T47D (cell line): ENCODE measurements at regions not wholly inside any gene's neighbourhood (a gene's known extent, or its start where the extent isn't known, plus 50 kb on each side); places are given as distances from the start of the nearest gene placed in this dataset.

Experiments used
- DNase-seq, 2 experiments: peaks; one replicate each; pipeline versions ENCODE4 v3.0.0 to v3.0.0-alpha.2; 2011 to 2012; ENCODE audit warnings: low read depth in 1 of 2, low spot score in 1 of 2
- JUND ChIP-seq: IDR thresholded peaks from 2 replicates; pipeline ENCODE4 v1.6.1; 2012; ENCODE audit warnings: low read depth
- in situ Hi-C: cut with HindIII; loops from 2 replicates; pipeline ENCODE4 v1.10.0; 2016; ENCODE audit warnings: low sequenced_read_pairs, low pct_unique_long_range_greater_than_20kb

DNA sequence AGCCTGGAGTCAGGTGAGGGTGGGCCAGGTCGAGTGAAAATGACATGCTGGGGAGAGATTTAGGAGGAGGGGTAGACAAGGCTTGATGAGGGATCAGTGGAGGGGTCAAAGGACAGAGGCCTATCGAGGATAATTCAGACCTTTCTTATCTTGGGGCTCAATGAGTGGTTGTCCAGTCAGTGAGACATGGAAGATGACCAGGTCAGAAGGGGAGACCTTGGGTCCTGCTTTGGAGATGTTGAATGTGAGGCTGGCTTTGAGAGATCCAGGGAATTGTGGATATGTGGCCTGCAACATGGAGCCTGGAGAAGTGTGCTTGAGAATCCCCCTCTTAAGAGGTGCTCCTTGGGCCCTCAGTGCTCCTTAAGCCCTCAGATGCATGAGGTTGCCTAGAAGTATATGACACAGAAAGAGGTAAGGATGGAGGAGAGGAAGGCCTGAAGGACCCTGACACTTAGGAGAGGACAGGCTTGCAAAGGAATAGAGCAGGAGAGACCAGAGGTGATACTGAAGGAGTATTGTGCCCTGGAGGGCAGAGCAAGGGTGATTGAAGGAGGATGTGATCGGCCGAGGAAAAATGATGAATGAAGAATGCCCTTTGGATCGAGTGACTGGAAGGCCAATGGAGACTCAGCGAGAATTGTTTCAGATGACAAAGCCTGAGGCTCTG lies 129.8 kb upstream of the GPR26 start:
- no peak for TF ChIP-seq JUND
- no peak for DNase-seq
- in situ Hi-C loops, result no loop called here

DNA sequence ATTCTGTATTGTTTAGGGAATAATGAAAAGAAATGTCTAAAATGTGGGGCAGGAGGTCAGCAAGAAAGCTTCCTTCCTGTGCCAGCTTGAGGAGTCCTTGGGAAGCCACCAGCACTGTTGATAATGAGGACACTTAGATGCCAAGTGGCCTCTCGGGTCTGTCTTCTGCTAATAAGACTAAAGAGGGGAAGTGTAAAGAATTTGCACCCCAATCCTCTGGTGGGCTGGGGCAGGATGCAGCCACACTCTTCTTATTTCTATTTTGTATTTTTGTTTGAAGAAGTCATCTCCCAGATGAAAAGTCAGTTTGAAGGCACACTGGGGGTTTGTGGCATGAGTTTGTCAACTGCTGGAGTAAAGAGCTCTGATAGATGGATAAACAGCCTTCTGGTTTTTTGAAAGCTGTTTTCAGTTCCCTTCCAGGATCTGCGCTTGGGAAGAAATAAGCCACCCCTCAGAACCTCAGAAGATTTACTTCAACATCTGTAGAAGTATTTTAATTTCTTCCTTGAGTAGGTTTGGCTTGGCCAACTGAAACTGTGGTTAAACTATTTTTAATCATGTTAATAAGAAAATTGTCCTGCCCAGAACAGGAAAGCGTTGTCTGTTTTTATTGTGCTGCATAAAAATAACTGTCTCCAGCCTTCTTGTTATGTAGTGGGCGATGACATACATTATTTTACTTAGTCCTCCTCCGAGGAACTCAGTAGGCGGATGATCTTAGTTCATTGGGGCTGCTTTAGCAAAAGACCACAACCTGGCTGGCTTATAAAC lies 128.8 kb upstream of the GPR26 start:
- TF ChIP-seq JUND, result no peak
- DNase-seq, result no peak
- in situ Hi-C loops, result no loop called here

DNA sequence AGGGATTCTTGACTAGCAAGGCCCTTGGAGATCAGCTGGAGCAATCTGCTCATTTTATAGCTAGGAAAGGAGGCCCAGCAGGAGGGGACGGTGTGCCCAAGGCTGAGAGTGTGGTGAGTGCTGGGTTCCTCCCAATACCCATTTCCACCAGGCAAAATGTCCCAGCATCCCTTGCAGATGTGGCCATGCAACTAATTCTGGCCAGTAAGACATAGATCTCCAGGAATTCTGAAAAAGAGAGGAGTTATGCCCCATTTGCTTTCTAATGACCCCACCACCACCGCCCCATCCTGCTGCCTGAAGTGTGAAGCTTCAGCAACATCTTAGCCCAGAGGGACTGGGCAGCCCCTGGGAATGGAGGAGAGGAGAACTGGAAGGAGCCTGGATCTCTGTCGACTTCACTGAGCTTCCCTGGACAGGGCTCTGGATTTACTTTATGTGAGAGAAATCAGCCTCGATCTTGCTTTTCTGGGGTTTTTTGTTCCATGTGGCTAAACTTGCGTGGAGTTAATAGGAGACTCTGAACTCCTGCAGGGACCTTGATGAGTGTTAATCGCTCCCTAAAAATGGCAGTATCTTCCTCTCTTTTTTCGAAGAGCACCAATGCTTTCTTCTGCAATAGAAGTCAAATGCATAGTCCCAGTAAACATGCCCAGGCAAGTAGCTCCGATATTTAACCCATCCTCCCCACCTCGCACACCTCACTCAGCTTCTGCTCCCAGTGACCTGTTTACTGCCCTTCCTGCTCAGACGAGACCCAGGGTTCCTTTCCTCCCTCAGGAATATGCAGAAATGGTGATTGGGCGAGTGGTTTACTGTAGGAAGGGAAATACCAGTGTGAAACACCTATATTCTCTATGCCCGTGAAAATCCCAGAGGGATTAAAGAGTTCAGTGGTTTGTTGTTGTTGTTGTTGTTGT lies 127.5 kb upstream of the GPR26 start:
- DNase-seq, result no peak
- no peak for TF ChIP-seq JUND
- in situ Hi-C loops, result no loop called here

DNA sequence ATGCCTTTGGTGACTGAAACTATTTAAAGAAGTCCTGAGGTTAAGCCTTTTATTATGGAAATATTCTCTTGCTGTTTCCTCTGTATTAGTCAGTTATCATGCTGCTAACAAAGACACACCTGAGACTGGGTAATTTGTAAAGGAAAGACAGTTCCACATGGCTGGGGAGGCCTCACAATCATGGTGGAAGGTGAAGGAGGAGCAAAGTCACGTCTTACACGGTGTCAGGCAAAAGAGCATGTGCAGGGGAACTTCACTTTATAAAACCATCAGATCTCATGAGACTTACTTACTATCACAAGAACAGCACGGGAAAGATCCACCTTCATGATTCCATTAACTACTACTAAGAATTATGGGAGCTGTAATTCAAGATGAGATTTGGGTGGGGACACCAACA lies 121.2 kb upstream of the GPR26 start:
- in situ Hi-C loops, result no loop called here
- DNase-seq, result no peak
- no peak for TF ChIP-seq JUND

DNA sequence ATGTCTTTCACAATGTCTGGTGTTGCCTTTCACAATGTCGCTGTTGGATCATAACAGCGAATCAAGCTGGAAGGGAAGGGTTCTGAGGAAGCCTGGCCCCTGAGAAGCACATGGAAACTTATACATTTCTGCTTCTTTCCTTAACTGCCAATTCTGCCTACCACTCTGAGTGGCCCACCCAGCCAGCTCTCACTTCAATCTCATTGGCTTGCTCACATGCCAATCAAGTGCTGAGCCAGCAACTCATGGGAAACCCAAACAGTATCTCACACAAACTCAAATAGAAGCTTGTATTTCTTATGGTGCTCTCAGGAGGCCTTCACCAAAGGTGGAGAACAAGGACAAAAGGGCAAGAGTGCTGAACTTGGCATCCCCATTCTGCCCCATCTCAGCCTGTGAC lies 117.4 kb upstream of the GPR26 start:
- DNase-seq, result peak in 1 of 2 experiments; percentile 28
- in situ Hi-C loops, result no loop called here
- TF ChIP-seq JUND, result no peak

DNA sequence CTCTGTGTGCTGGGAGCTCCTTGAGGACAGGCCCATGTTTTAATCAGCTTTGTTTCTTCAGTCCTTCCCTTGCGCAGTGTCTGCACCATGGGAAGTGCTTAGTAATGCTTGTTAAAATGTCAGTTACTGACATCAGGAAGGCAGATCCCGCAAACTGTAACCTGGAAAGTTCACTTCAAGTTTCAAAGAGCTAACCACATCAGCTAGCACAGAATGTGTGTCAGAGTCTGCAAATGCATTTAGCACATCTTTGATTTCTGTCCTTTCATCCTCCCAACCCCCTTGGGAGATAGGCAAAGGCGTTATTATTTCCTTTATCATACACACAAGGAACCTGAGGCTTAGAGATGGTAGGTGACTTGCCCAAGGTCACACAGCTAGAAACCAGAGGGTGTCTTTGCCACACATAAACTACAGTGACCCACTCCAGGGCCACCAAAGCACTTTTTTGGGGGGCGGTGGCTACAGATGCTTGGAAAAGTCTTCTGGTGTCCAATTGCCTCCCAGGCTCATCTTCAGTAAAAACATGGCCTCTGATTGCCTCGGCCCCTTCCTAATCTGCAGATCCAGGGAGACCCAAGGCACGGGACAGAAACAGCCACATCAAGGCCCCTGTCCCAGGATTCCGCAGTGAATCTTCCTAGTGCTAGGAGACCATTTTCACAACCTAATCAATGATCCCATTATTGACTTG lies 116.2 kb upstream of the GPR26 start:
- no peak for TF ChIP-seq JUND
- no peak for DNase-seq
- in situ Hi-C loops, result no loop called here

DNA sequence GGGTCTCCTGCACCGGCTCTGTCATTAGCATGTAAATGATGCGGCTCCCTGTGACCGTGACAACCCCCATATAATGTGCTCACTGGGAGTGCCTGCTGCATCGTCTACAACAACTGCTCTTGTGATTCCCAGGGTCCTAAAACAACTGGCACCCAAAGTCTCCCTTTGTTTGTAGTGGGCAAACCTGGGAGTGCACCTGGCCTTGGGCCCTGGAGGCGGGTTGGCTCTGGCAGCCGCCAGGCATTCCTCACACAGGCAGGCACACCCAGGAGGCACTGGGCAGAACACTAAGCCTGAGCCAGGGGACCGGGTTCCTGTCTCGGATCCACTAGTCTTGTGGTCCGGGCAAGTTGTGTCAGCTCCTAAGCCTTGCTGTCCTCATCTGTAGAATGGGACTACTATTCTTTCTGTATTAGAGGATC lies 115.5 kb upstream of the GPR26 start:
- in situ Hi-C loops, result no loop called here
- no peak for DNase-seq
- TF ChIP-seq JUND, result no peak

DNA sequence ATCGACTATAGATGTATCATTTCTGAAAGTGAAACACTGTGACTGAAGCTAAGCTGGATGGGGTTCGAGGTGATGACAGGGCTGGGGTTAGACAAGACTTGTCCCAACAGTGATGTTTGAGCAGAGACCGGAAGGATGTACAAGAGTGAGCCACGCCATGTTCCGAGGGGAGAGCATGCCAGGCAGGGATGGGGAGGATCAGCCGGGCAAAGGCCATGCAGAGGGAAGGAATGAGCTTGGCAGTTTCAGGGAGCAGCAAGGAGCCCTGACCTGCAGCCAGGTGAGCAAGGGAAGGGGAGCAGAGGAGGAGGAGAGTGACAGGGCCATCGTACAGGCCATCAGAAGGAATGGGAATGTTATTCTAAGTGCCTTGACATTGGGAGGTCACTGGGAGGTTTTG lies 114.9 kb upstream of the GPR26 start:
- in situ Hi-C loops, result no loop called here
- no peak for DNase-seq
- no peak for TF ChIP-seq JUND

DNA sequence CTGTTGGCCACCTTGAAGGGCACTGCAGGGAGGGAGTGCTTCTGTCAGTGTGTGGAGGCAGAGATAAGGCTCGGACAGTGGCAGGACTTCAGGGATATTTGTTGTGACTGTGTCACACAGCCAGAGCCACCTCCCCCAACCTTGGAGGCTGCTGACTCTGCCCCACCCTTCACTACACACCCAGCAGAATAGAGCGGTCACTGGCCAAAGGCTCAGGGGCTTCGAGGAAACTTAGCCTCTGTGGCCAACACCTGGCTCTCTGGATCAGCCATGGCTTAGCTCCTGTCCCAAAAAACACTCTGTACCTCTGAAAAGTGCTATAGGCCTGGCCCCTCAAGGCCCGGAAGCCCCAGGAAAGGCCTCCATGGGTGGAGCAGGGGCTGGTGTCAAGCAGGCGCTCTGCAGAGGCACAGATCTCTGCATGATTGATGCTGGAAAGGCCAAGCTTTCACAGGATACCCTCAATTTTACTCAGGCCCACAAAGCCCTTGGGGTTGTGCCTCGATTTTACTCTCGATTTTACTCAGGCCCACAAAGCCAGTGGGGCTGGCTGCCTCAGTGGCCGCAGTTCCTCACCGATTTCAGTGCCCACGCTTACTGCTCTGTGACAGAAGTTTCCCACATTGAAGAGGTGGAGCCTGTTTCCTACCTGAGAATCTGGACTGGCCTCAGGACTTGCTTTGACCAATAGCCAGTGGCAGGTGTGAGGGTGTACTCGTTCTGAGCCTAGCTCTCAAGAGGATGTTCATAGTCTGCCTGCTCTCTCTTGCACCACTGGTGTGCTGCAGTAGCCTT lies 113.2 kb upstream of the GPR26 start:
- DNase-seq, result no peak
- in situ Hi-C loops, result no loop called here
- no peak for TF ChIP-seq JUND

DNA sequence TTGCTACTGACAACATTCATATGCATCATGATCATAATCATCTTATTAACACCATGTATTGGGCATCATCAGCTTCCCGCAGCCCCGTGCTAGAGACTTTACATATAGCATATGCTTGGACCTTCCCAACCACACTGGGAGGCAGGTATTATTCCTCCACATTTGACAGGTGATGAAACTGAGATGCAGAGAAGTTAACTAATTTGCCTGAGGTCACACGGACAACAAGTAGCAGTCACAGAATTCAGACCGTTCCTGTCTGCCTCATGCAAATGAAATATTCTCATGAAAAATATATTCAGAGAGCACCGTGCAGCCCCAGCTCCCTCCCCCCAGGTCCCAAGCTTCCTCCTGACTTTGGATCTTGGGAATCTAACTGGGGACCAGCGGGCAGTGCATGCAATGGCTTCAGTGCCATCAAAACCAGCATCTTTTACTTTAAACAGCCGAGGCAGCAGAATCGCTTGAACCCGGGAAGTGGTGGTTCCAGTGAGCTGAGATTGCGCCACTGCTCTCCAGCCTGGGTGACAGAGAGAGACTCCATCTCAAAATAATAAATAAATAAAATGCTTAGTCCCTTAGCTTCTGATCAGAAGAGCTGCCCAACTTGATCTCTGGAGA lies 112.2 kb upstream of the GPR26 start:
- no peak for DNase-seq
- no peak for TF ChIP-seq JUND
- in situ Hi-C loops, result no loop called here

DNA sequence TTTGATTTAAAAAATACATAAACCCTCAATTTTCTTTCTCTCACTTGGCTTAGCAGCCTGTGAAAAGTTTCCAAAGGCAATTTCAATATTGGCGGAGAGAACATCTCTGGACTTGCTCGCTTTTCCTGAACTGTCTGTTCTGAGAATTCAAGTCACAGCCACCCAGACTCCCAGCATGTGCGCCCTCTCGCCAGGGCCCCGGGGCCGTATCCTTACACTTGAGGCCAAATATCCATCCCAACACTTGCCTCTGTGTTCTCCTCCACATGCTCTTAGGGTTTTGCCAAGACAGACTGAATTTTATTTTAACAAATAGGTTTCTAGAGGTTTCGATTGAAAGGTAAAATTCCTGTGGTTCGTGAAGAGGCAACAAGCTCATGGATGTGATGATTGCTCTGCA lies 111.5 kb upstream of the GPR26 start:
- no peak for DNase-seq
- no peak for TF ChIP-seq JUND
- in situ Hi-C loops, result no loop called here

DNA sequence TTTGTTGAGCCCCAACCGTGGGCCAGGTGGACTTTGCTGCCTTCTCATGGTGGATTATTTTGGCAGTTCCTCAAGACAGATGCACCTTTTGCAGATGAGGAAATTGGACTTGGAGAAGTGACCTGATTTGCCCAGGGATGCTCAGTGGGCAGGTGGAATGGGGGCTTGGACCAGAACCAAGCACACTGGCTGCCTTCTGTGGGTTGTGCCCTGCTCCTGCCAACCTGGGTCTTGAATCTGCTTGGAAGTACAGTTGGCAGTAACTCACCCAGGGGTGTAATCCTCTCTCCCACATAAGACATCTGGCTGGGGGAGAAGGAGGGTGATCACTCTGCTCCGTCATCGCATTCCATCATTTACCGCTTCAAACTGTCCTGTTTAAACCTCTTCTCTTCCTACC lies 110.5 kb upstream of the GPR26 start:
- no peak for TF ChIP-seq JUND
- DNase-seq, result no peak
- in situ Hi-C loops, result no loop called here
